Naive thymus-derived CD8-positive, alpha-beta T cell (primary cell): ENCODE measurements at regions not wholly inside any gene's neighbourhood (a gene's known extent, or its start where the extent isn't known, plus 50 kb on each side); places are given as distances from the start of the nearest gene placed in this dataset.

ENCODE experiments used
- ATAC-seq, 2 donors: fragments of 150-1000 bp; cut with Tn5 transposase in 1 of 2; sonication (Bioruptor Pico), chemical (Tn5 transposase) in 1 of 2; 1 replicate in 1 of 2; 2 replicates in 1 of 2; pipeline ENCODE4 v1.10.0; 2021; ENCODE audit warnings: mild to moderate bottlenecking in 2 of 2, moderate library complexity in 2 of 2
- POLR2A ChIA-PET: fragments of 350-600 bp; sonication (Branson Sonifier 250); formaldehyde crosslinking; loops from one replicate; lab custom pipeline; 2021; ENCODE audit warnings: antibody characterized with exemption; lab: Charles Lee
- DNase-seq, 10 donors: peaks; one replicate each; pipeline versions ENCODE4 v3.0.0 to v3.0.0-alpha.2; 2020 to 2022
- H3K27ac Mint-ChIP-seq, 10 donors: one replicate each; pipeline ENCODE4 v1.8.0; 2020 to 2022; ENCODE audit warnings: mild to moderate bottlenecking in 10 of 10, mixed read lengths in 10 of 10, moderate library complexity in 4 of 10, inconsistent platforms in 1 of 10
- H3K27me3 Mint-ChIP-seq, 5 donors: one replicate each; pipeline ENCODE4 v1.8.0; 2021 to 2022; ENCODE audit warnings: mixed read lengths in 5 of 5
- H3K36me3 Mint-ChIP-seq, 3 donors: one replicate each; pipeline ENCODE4 v1.8.0; 2020 to 2022; ENCODE audit warnings: mixed read lengths in 3 of 3, mild to moderate bottlenecking in 2 of 3, inconsistent platforms in 1 of 3
- H3K4me1 Mint-ChIP-seq, 4 donors: one replicate each; pipeline ENCODE4 v1.8.0; 2021 to 2022; ENCODE audit warnings: mixed read lengths in 4 of 4
- H3K4me3 Mint-ChIP-seq, 10 donors: one replicate each; pipeline ENCODE4 v1.8.0; 2020 to 2022; ENCODE audit warnings: mild to moderate bottlenecking in 10 of 10, mixed read lengths in 10 of 10, moderate library complexity in 6 of 10, inconsistent platforms in 1 of 10
- H3K9me3 Mint-ChIP-seq, 9 donors: one replicate each; pipeline ENCODE4 v1.8.0; 2020 to 2022; ENCODE audit warnings: mixed read lengths in 9 of 9, mild to moderate bottlenecking in 3 of 9, inconsistent platforms in 1 of 9, moderate library complexity in 1 of 9

- POLR2A ChIA-PET: no interaction called here
- no peak for ATAC-seq
- Mint-ChIP-seq H3K27me3 (peaks cover 18 to 56% (median 35%) of the 10 kb centered on the region in 5 donors), H3K4me3 (no peak overlapping the region), H3K4me1 (peaks cover 0 to 4% (median 0%) of the 10 kb centered on the region in 4 donors), H3K36me3 (peaks cover 2 to 6% (median 3%) of the 10 kb centered on the region in 3 donors), H3K27ac (no peak overlapping the region), H3K9me3 (peaks cover 0 to 3% (median 0%) of the 10 kb centered on the region in 9 donors)
- DNase-seq: no peak
Observed at GRCh38 chr17:36697903-36698530, 96.6 kb downstream of the MRM1 start.

GRCh38 chr17:36701429-36702099 is 100.2 kb downstream of the MRM1 start:
- H3K4me1 Mint-ChIP-seq: peaks cover 0 to 6% (median 0%) of the 10 kb centered on the region in 4 donors
- ATAC-seq (no peak), DNase-seq (no peak)
- peaks cover 22 to 68% (median 52%) of the 10 kb centered on the region in 5 donors for H3K27me3 Mint-ChIP-seq
- peaks cover 2 to 6% (median 3%) of the 10 kb centered on the region in 3 donors for H3K36me3 Mint-ChIP-seq
- no peak overlapping the region for H3K4me3 Mint-ChIP-seq
- peaks cover 0 to 3% (median 0%) of the 10 kb centered on the region in 9 donors for H3K9me3 Mint-ChIP-seq
- POLR2A ChIA-PET: no interaction called here
- no peak overlapping the region for H3K27ac Mint-ChIP-seq

GRCh38 chr17:36702636-36703035 is 101.3 kb downstream of the MRM1 start:
- POLR2A ChIA-PET: no interaction called here
- peaks cover 0 to 6% (median 0%) of the 10 kb centered on the region in 4 donors for H3K4me1 Mint-ChIP-seq
- H3K9me3 Mint-ChIP-seq: peaks cover 0 to 2% (median 0%) of the 10 kb centered on the region in 9 donors
- DNase-seq (no peak), ATAC-seq (no peak)
- no peak overlapping the region for H3K27ac Mint-ChIP-seq
- H3K27me3 Mint-ChIP-seq: peaks cover 22 to 64% (median 44%) of the 10 kb centered on the region in 5 donors
- no peak overlapping the region for H3K4me3 Mint-ChIP-seq
- peaks cover 2 to 6% (median 3%) of the 10 kb centered on the region in 3 donors for H3K36me3 Mint-ChIP-seq

- Mint-ChIP-seq H3K36me3 (peaks cover 2 to 6% (median 3%) of the 10 kb centered on the region in 3 donors), H3K4me3 (no peak overlapping the region), H3K4me1 (peaks cover 0 to 6% (median 0%) of the 10 kb centered on the region in 4 donors), H3K9me3 (peaks cover 0 to 2% (median 0%) of the 10 kb centered on the region in 9 donors), H3K27me3 (peaks cover 16 to 52% (median 39%) of the 10 kb centered on the region in 5 donors), H3K27ac (no peak overlapping the region)
- DNase-seq: peak in 8 of 10 donors; percentile 24 to 55 (median 42)
- POLR2A ChIA-PET: no interaction called here
- peak; percentile 33 to 67 for ATAC-seq
Observed at GRCh38 chr17:36703860-36704266, 102.5 kb downstream of the MRM1 start.

- H3K36me3 Mint-ChIP-seq: peaks cover 2 to 6% (median 3%) of the 10 kb centered on the region in 3 donors
- H3K27ac Mint-ChIP-seq: no peak overlapping the region
- H3K9me3 Mint-ChIP-seq: peaks cover 0 to 2% (median 0%) of the 10 kb centered on the region in 9 donors
- no peak overlapping the region for H3K4me3 Mint-ChIP-seq
- POLR2A ChIA-PET: no interaction called here
- ATAC-seq: no peak
- peaks cover 0 to 6% (median 0%) of the 10 kb centered on the region in 4 donors for H3K4me1 Mint-ChIP-seq
- H3K27me3 Mint-ChIP-seq: peaks cover 16 to 44% (median 37%) of the 10 kb centered on the region in 5 donors
- no peak for DNase-seq
Observed at GRCh38 chr17:36705283-36705795, 104.0 kb downstream of the MRM1 start.

- ATAC-seq (peak; percentile 68 to 79), DNase-seq (peak; percentile 11 to 70 (median 38))
- H3K36me3 Mint-ChIP-seq: peaks cover under 1 to 3% (median 2%) of the 10 kb centered on the region in 3 donors
- peaks cover 14 to 40% (median 33%) of the 10 kb centered on the region in 5 donors for H3K27me3 Mint-ChIP-seq
- peaks cover 0 to 2% (median 0%) of the 10 kb centered on the region in 9 donors for H3K9me3 Mint-ChIP-seq
- H3K4me3 Mint-ChIP-seq: no peak overlapping the region
- no peak overlapping the region for H3K27ac Mint-ChIP-seq
- POLR2A ChIA-PET: interaction anchor here (1.2 kb wide), 1 partner anchor 17 kb away, joined by 5 read pairs; no protein-coding TSS in a partner anchor
- peaks cover 0 to 6% (median 0%) of the 10 kb centered on the region in 4 donors for H3K4me1 Mint-ChIP-seq
Observed at GRCh38 chr17:36705874-36706731, 104.7 kb downstream of the MRM1 start.

GRCh38 chr17:36707904-36708303 is 106.5 kb downstream of the MRM1 start:
- Mint-ChIP-seq H3K4me3 (no peak overlapping the region), H3K27me3 (peaks cover 7 to 22% (median 17%) of the 10 kb centered on the region in 5 donors), H3K4me1 (peaks cover 0 to 6% (median 0%) of the 10 kb centered on the region in 4 donors), H3K9me3 (no peaks in the 10 kb centered on the region), H3K27ac (no peak overlapping the region), H3K36me3 (no peaks in the 10 kb centered on the region)
- POLR2A ChIA-PET: interaction anchor here (1.4 kb wide), 1 partner anchor 14 kb away, joined by 4 read pairs; no protein-coding TSS in a partner anchor
- no peak for DNase-seq
- no peak for ATAC-seq

GRCh38 chr17:36714789-36715188 is 113.4 kb downstream of the MRM1 start:
- no peak overlapping the region for H3K4me3 Mint-ChIP-seq
- H3K4me1 Mint-ChIP-seq: peaks cover 0 to 7% (median 0%) of the 10 kb centered on the region in 4 donors
- DNase-seq (no peak), ATAC-seq (no peak)
- no peaks in the 10 kb centered on the region for H3K9me3 Mint-ChIP-seq
- POLR2A ChIA-PET: no interaction called here
- H3K27ac Mint-ChIP-seq: no peak overlapping the region
- H3K27me3 Mint-ChIP-seq: peaks cover 0 to 5% (median 1%) of the 10 kb centered on the region in 5 donors
- H3K36me3 Mint-ChIP-seq: peaks cover 0 to 7% (median 0%) of the 10 kb centered on the region in 3 donors

GRCh38 chr17:36715951-36716350 is 114.6 kb downstream of the MRM1 start:
- POLR2A ChIA-PET: no interaction called here
- ATAC-seq: no peak
- Mint-ChIP-seq H3K9me3 (no peaks in the 10 kb centered on the region), H3K4me3 (no peak overlapping the region), H3K27me3 (peaks cover 0 to 5% (median 1%) of the 10 kb centered on the region in 5 donors), H3K4me1 (peaks cover 0 to 18% (median 4%) of the 10 kb centered on the region in 4 donors), H3K36me3 (peaks cover 0 to 7% (median 0%) of the 10 kb centered on the region in 3 donors), H3K27ac (no peak overlapping the region)
- no peak for DNase-seq

GRCh38 chr17:36717088-36717487 is 115.7 kb downstream of the MRM1 start:
- Mint-ChIP-seq H3K36me3 (peaks cover 0 to 7% (median 0%) of the 10 kb centered on the region in 3 donors), H3K9me3 (no peaks in the 10 kb centered on the region), H3K27ac (no peak overlapping the region), H3K4me1 (peaks cover 10 to 28% (median 14%) of the 10 kb centered on the region in 4 donors), H3K27me3 (peaks cover 0 to 5% (median 1%) of the 10 kb centered on the region in 5 donors), H3K4me3 (no peak overlapping the region)
- DNase-seq (no peak), ATAC-seq (no peak)
- POLR2A ChIA-PET: interaction anchor here (0.9 kb wide), 1 partner anchor 13 kb away, joined by 3 read pairs; no protein-coding TSS in a partner anchor

- POLR2A ChIA-PET: interaction anchor here (1.0 kb wide), 1 partner anchor 35 kb away, joined by 3 read pairs; no protein-coding TSS in a partner anchor
- Mint-ChIP-seq H3K27me3 (peaks cover 0 to 2% (median 1%) of the 10 kb centered on the region in 5 donors), H3K4me1 (peaks cover 27 to 53% (median 43%) of the 10 kb centered on the region in 4 donors), H3K4me3 (no peak overlapping the region), H3K9me3 (no peaks in the 10 kb centered on the region), H3K27ac (peak overlapping the region in 8 of 10 donors; percentile 69 to 98 (median 78)), H3K36me3 (peaks cover 0 to 7% (median 0%) of the 10 kb centered on the region in 3 donors)
- ATAC-seq: no peak
- no peak for DNase-seq
Observed at GRCh38 chr17:36720131-36720530, 118.7 kb downstream of the MRM1 start.
